ENCODE measurements at regions not wholly inside any gene's neighbourhood (a gene's known extent, or its start where the extent isn't known, plus 50 kb on each side); places are given as distances from the start of the nearest gene placed in this dataset.

GRCh38 chrX:4844376-4844775 is 1130.9 kb upstream of the PRKX start:
- Histone ChIP-seq H3K4me1 (ENCODE audit: control insufficient read depth, insufficient read depth, low read length) (no peaks in the 10 kb centered on the region), H3K27ac (ENCODE audit: low read depth, low read length) (no peak overlapping the region), H3K27me3 (ENCODE audit: control insufficient read depth, insufficient read depth, low read length, poor library complexity, severe bottlenecking) (no peaks in the 10 kb centered on the region), H3K9me3 (ENCODE audit: control insufficient read depth, low read length) (no peaks in the 10 kb centered on the region), H3K9ac (ENCODE audit: extremely low read depth, low read length, poor library complexity, severe bottlenecking) (no peak overlapping the region), H3K4me3 (ENCODE audit: low read length) (no peak overlapping the region), H3K36me3 (ENCODE audit: control insufficient read depth, insufficient read depth, low read length) (no peaks in the 10 kb centered on the region)
- H3K36me3 Mint-ChIP-seq (ENCODE audit: low read depth), result no peaks in the 10 kb centered on the region
- no peak overlapping the region for H3K4me3 Mint-ChIP-seq
- 95 to 100% methylated on average over 1 to 4 of the region's 4 CpGs for WGBS, 2 experiments (ENCODE audit: insufficient coverage in 1 of 2, insufficient read length in 1 of 2)
- no peak overlapping the region for H3K27ac Mint-ChIP-seq
- DNase-seq, result no peak
- no peak for TF ChIP-seq CTCF (conservative IDR thresholded peaks at IDR 0.05)
- H3K27me3 Mint-ChIP-seq (ENCODE audit: insufficient read depth), result no peaks in the 10 kb centered on the region
- no peaks in the 10 kb centered on the region for H3K4me1 Mint-ChIP-seq
- H3K9me3 Mint-ChIP-seq, result peaks cover 7% of the 10 kb centered on the region

- Histone ChIP-seq H3K4me3 (ENCODE audit: low read length) (no peak overlapping the region), H3K27ac (ENCODE audit: low read depth, low read length) (no peak overlapping the region), H3K9ac (ENCODE audit: extremely low read depth, low read length, poor library complexity, severe bottlenecking) (no peak overlapping the region), H3K9me3 (ENCODE audit: control insufficient read depth, low read length) (no peaks in the 10 kb centered on the region), H3K27me3 (ENCODE audit: control insufficient read depth, insufficient read depth, low read length, poor library complexity, severe bottlenecking) (no peaks in the 10 kb centered on the region), H3K36me3 (ENCODE audit: control insufficient read depth, insufficient read depth, low read length) (no peaks in the 10 kb centered on the region), H3K4me1 (ENCODE audit: control insufficient read depth, insufficient read depth, low read length) (no peaks in the 10 kb centered on the region)
- no peak overlapping the region for H3K27ac Mint-ChIP-seq
- peaks cover 7% of the 10 kb centered on the region for H3K9me3 Mint-ChIP-seq
- 75% methylated on average over 2 of the region's 2 CpGs; no CpG with 5 or more reads in 1 of the 2 experiments for WGBS, 2 experiments (ENCODE audit: insufficient coverage in 1 of 2, insufficient read length in 1 of 2)
- no peak overlapping the region for H3K4me3 Mint-ChIP-seq
- no peaks in the 10 kb centered on the region for H3K36me3 Mint-ChIP-seq (ENCODE audit: low read depth)
- DNase-seq, result no peak
- H3K27me3 Mint-ChIP-seq (ENCODE audit: insufficient read depth), result no peaks in the 10 kb centered on the region
- no peaks in the 10 kb centered on the region for H3K4me1 Mint-ChIP-seq
- no peak for TF ChIP-seq CTCF (conservative IDR thresholded peaks at IDR 0.05)
These were observed 1127.8 kb upstream of the PRKX start for GRCh38 chrX:4841216-4841745.

- peaks cover 6% of the 10 kb centered on the region for H3K4me1 Mint-ChIP-seq
- no peak overlapping the region for H3K27ac Mint-ChIP-seq
- H3K27ac ChIP-seq (ENCODE audit: low read depth, low read length), result no peak overlapping the region
- no peak for TF ChIP-seq CTCF (conservative IDR thresholded peaks at IDR 0.05)
- H3K9me3 Mint-ChIP-seq, result no peaks in the 10 kb centered on the region
- no peak overlapping the region for H3K9ac ChIP-seq (ENCODE audit: extremely low read depth, low read length, poor library complexity, severe bottlenecking)
- no peaks in the 10 kb centered on the region for H3K9me3 ChIP-seq (ENCODE audit: control insufficient read depth, low read length)
- no peaks in the 10 kb centered on the region for H3K27me3 ChIP-seq (ENCODE audit: control insufficient read depth, insufficient read depth, low read length, poor library complexity, severe bottlenecking)
- no peak for DNase-seq
- no peaks in the 10 kb centered on the region for H3K27me3 Mint-ChIP-seq (ENCODE audit: insufficient read depth)
- H3K4me3 Mint-ChIP-seq, result no peak overlapping the region
- WGBS, 2 experiments (ENCODE audit: insufficient coverage in 1 of 2, insufficient read length in 1 of 2), result 100% methylated on average over 1 of the region's 1 CpG; no CpG with 5 or more reads in 1 of the 2 experiments
- H3K4me1 ChIP-seq (ENCODE audit: control insufficient read depth, insufficient read depth, low read length), result no peaks in the 10 kb centered on the region
- H3K36me3 Mint-ChIP-seq (ENCODE audit: low read depth), result no peaks in the 10 kb centered on the region
- no peak overlapping the region for H3K4me3 ChIP-seq (ENCODE audit: low read length)
- no peaks in the 10 kb centered on the region for H3K36me3 ChIP-seq (ENCODE audit: control insufficient read depth, insufficient read depth, low read length)
These were observed 1118.1 kb upstream of the PRKX start for GRCh38 chrX:4831574-4831973.
